ENCODE measurements at regions not wholly inside any gene's neighbourhood (a gene's known extent, or its start where the extent isn't known, plus 50 kb on each side); places are given as distances from the start of the nearest gene placed in this dataset.

GRCh38 chr2:80943487-80943886 lies 638.9 kb upstream of the LRRTM1 start:
- no peak for TF ChIP-seq EZH2 (IDR thresholded peaks at IDR 0.05; ENCODE audit: insufficient read depth, poor library complexity, severe bottlenecking)
- no peak for TF ChIP-seq EZH2phosphoT487 (IDR thresholded peaks at IDR 0.05; ENCODE audit: insufficient read depth, low read depth)

Data from GM23248 (cell line).